ENCODE measurements at regions not wholly inside any gene's neighbourhood (a gene's known extent, or its start where the extent isn't known, plus 50 kb on each side); places are given as distances from the start of the nearest gene placed in this dataset.
"Not testable (repeated sequence)": the region's sequence is repeated elsewhere in the genome, so short reads cannot be mapped to it uniquely, and the experiment has no call there.

DNA sequence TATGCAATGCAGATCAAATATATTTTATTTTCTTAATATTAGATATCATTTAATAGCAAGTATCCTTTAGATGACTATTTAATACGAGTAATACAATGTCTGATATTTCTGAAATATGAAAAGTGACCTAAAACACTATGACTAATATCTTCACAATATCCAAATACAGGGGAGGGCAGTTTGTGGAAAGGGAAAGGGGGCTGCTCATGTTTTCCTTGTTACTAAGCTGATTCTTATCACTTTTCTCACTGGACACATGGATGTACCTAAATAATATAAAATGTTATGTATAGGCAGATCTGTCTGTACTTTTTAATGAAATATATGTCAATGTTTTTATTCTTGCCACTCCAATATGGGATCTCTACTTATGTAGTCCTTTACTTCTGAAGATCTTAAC lies 1879.1 kb upstream of the ACO1 start:
- DNase-seq = no peak

GRCh38 chr9:30506749-30507148 lies 1877.7 kb upstream of the ACO1 start:
- DNase-seq = no peak

GRCh38 chr9:30507166-30507565 lies 1877.3 kb upstream of the ACO1 start:
- DNase-seq = no peak

DNA sequence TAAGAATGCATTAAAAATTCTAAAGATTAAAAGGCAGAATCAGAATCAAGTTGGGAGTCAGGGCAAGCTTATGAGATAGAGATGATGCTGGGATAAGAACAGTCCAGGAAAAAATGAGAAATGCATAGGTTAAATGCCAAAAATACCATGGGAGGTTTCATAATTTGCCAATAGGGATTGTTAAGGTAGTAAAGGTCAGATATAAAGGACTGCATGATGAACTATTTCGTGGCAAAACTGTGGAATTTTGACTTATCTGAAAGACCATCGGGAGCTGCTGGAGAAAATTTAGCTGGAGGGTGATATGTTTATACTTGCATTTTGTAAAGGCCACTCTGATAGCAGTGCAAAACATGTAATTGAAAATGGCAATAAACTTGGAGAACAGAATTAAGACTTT lies 1872.8 kb upstream of the ACO1 start:
- DNase-seq = no peak

DNA sequence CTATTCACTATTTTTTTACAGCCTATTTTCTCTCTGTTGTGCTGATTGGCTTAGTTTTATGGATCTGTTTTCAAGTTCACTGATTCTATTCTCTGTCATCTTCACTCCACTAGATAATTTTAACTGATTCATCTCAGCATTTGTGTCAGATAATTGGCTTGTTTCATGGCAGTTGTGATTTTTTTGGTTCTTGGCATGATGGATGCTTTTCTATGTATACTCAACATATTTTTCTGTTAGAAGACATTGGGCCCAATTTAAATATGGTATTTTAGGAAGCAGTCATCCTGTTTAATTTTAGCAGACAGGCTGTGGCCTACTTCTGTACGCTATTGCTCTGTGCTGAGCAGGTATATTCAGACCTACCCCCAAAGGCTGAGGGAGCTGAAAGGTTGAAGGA lies 1865.3 kb upstream of the ACO1 start:
- no peak for DNase-seq

DNA sequence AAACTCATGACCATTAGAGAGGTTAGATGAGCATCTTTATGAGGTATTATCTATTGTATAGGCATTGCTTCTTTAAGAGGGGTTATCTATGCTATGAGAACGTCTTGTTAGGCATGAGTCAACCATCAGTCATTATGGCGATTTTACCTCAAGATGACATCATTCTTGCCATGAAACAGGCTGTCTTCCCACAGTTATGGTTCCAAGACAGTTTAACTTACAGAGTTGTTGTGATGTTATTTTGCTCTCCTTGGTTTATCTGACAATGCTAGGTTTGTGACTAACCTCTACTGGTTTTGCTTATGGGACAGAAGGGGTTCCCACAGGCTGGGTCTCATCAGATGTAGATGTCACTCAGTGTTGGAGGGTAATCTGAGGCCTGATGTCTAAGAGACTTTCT lies 1864.7 kb upstream of the ACO1 start:
- DNase-seq = no peak

- no peak for DNase-seq
These were observed 1862.4 kb upstream of the ACO1 start for GRCh38 chr9:30522061-30522460.

GRCh38 chr9:30522486-30522885 lies 1862.0 kb upstream of the ACO1 start:
- DNase-seq = no peak

GRCh38 chr9:30524311-30524710 lies 1860.1 kb upstream of the ACO1 start:
- DNase-seq = no peak

- no peak for DNase-seq
These were observed 1850.0 kb upstream of the ACO1 start for GRCh38 chr9:30534455-30534854.

DNA sequence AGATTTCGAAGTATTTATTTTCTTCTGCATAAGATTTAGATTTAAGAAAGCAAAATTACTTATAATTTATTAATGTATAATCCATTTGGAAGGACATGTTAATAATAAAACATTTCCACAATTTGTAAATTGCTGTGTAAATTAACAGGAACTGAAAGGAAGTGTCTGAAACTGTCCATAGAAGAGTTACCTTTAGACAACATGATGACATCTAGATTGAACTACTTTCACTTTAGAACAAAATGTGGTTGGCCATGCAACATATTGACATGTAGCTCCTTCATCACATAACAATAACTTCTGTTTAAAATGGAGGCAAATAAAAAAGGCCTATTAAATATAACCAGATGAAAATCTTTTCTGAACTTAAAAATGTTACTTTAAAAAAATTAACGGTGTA lies 1849.5 kb upstream of the ACO1 start:
- DNase-seq = no peak

DNA sequence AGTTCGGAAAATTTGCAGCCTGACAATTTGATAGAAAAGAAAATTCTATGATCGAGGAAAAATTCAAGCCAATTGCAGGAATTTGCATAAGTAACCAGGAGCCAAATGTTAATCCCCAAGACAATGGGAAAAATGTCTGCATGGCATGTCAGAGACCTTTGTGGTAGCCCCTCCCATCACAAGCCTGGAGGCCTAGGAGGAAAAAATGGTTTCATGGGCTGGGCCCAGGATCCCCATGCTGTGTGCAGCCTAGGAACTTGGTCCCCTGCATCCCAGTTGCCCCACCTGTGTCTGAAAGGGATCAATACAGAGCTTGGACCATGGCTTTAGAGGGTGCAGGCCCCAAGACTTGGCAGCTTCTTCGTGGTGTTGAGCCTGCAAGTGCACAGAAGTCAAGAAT lies 1847.9 kb upstream of the ACO1 start:
- DNase-seq = no peak

DNA sequence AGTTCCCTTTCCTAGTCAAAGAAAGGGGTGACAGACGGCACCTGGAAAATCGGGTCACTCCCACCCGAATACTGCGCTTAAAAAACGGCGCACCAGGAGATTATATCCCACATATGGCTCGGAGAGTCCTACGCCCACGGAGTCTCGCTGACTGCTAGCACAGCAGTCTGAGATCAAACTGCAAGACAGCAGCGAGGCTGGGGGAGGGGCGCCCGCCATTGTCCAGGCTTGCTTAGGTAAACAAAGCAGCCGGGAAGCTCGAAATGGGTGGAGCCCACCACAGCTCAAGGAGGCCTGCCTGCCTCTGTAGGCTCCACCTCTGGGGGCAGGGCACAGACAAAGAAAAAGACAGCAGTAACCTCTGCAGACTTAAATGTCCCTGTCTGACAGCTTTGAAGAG lies 1844.7 kb upstream of the ACO1 start:
- not testable (repeated sequence) for DNase-seq

GRCh38 chr9:30574355-30575151 lies 1809.9 kb upstream of the ACO1 start:
- DNase-seq = no peak

DNA sequence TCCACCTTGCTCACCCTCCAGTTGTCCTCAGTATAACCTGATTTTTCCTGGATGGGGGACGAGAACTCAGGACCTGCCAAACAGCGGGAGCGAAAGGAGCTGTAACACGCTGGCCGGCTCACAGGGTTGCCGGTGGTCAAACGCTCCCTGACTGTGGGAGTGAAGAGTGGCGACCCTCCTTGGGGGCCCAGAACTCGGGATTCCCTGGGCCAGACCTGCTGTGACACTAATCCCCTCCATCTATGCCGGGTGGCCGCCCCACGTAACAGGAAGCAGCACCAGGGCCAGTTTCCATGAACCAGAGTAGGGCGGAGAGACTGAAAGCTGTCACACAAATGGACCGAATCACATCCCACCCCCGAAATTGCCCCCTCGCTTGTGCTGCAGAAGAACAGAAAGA lies 1809.2 kb upstream of the ACO1 start:
- DNase-seq = no peak

- no peak for DNase-seq
These were observed 1808.8 kb upstream of the ACO1 start for GRCh38 chr9:30575691-30576090.

DNA sequence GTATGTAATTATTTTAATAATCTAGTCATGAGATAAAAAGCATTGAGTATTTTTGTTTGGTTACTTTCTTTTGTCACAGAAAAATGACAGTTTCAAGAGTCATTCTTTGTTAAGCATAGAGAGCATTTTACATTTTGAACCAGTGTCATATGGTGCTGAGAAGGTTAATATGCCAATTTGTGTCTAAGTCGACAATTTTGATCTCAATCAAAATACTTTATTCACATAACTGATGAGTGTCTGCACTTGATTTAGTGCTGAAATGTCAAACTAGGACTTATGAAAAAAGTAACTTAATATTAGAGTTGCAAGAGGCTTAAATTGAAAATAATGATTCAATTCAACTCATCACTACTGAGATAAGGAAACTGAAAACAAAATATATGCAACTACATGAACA lies 1804.6 kb upstream of the ACO1 start:
- no peak for DNase-seq

- DNase-seq = no peak
These were observed 1802.2 kb upstream of the ACO1 start for GRCh38 chr9:30582240-30582639.

DNA sequence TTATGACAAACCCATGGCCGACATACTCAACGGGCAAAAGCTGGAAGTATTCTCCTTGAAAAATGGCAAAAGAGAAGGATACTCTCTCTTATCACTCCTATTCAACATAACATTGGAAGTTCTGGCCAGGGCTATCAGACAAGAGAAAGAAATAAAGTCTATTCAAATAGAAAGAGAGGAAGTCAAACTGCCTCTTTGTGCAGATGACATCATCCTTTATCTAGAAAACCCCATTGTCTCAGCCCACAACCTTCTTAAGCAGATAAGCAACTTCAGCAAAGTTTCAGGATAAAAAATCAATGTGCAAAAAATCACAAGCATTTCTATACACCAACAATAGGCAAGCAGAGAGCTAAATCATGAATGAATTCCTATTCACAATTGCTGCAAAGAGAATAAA lies 1799.9 kb upstream of the ACO1 start:
- no peak for DNase-seq

- DNase-seq = no peak
These were observed 1793.0 kb upstream of the ACO1 start for GRCh38 chr9:30591461-30591860.

DNA sequence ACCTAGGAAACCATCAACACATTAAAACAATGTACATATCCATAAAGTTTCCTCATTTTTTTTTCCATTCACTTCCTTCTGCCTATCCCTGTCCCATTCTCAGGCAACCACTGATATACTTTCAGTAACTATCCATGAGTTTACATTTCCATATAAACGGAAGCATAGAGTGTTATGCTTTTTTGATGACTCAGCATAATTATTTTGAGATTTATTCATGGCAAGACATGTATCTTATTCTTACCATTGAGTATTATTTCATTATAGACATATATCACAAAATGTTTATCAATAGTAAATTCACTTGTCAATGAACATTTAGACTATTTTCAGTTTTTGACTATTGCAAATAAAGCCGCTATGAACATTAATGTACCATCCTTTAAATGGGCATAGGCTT lies 1786.8 kb upstream of the ACO1 start:
- no peak for DNase-seq

- no peak for DNase-seq
These were observed 1778.5 kb upstream of the ACO1 start for GRCh38 chr9:30605936-30606335.

DNA sequence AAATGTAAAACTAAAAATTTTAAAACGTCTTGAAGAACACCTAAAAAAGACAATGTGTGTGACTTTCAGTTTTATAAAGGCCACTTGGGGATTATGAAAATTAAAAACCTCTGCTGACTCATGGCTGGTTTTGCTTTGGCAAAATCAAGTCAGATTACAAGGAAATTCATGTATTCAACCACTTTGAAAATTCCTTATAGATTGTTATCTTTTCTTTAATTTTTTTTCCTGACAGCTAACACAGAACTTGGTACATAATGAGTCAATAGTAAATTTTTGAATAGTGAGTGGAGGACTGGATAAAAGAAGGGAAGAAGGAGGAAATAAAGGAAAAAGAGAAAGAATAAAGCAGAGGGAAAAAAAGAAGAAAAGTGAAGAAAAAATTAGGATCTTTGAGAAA lies 1774.7 kb upstream of the ACO1 start:
- no peak for DNase-seq

DNA sequence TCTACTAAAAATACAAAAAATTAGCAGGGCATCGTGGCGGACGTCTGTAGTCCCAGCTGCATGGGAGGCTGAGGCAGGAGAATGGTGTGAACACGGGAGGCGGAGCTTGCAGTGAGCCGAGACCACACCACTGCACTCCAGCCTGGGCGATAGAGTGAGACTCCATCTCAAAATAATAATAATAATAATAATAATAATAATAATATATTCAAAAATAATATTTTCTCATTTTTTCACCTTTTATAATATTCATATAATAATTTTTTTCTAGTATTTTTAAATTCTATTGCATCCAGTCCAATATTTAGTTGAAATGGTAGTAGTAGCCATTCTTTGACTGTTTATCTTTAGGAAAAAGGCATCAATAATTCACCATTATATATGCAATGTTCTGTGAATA lies 1767.7 kb upstream of the ACO1 start:
- not testable (repeated sequence) for DNase-seq

GRCh38 chr9:30622561-30622960 lies 1761.9 kb upstream of the ACO1 start:
- DNase-seq = no peak

Measured in bone marrow (tissue), 2 donors.